HCEC 1CT (cell line): ENCODE measurements at regions not wholly inside any gene's neighbourhood (a gene's known extent, or its start where the extent isn't known, plus 50 kb on each side); places are given as distances from the start of the nearest gene placed in this dataset.

Experiments
- DNase-seq: peaks from one replicate; pipeline ENCODE4 v3.0.0-alpha.2; 2017

GRCh38 chr5:158326256-158326655 is 467.3 kb upstream of the CLINT1 start:
- DNase-seq, result no peak

- DNase-seq, result no peak
Measured at GRCh38 chr5:158324236-158324635, 465.3 kb upstream of the CLINT1 start.

- no peak for DNase-seq
Measured at GRCh38 chr5:158322620-158323019, 463.7 kb upstream of the CLINT1 start.

GRCh38 chr5:158320934-158321333 is 462.0 kb upstream of the CLINT1 start:
- DNase-seq, result no peak

GRCh38 chr5:158320178-158320674 is 461.3 kb upstream of the CLINT1 start:
- no peak for DNase-seq

GRCh38 chr5:158317507-158317906 is 458.6 kb upstream of the CLINT1 start:
- DNase-seq, result no peak

GRCh38 chr5:158313733-158314464 is 455.0 kb upstream of the CLINT1 start:
- DNase-seq, result no peak

GRCh38 chr5:158313027-158313732 is 454.2 kb upstream of the CLINT1 start:
- DNase-seq, result no peak

- no peak for DNase-seq
Measured at GRCh38 chr5:158309088-158309807, 450.3 kb upstream of the CLINT1 start.

- no peak for DNase-seq
Measured at GRCh38 chr5:158308429-158309025, 449.6 kb upstream of the CLINT1 start.

- DNase-seq, result no peak
Measured at GRCh38 chr5:158305861-158306260, 446.9 kb upstream of the CLINT1 start.

GRCh38 chr5:158304607-158305006 is 445.7 kb upstream of the CLINT1 start:
- DNase-seq, result no peak

GRCh38 chr5:158303883-158304282 is 444.9 kb upstream of the CLINT1 start:
- DNase-seq, result no peak

GRCh38 chr5:158303275-158303674 is 444.3 kb upstream of the CLINT1 start:
- no peak for DNase-seq

- no peak for DNase-seq
Measured at GRCh38 chr5:158302029-158302428, 443.1 kb upstream of the CLINT1 start.

GRCh38 chr5:158301186-158301585 is 442.2 kb upstream of the CLINT1 start:
- DNase-seq, result no peak

- no peak for DNase-seq
Measured at GRCh38 chr5:158300256-158300655, 441.3 kb upstream of the CLINT1 start.

GRCh38 chr5:158297002-158297527 is 438.1 kb upstream of the CLINT1 start:
- no peak for DNase-seq

GRCh38 chr5:158294701-158295100 is 435.8 kb upstream of the CLINT1 start:
- no peak for DNase-seq

- no peak for DNase-seq
Measured at GRCh38 chr5:158292981-158293380, 434.0 kb upstream of the CLINT1 start.

- no peak for DNase-seq
Measured at GRCh38 chr5:158289967-158290366, 431.0 kb upstream of the CLINT1 start.

GRCh38 chr5:158288272-158288657 is 429.3 kb upstream of the CLINT1 start:
- DNase-seq, result no peak
